C4-2B (cell line): ENCODE measurements at regions not wholly inside any gene's neighbourhood (a gene's known extent, or its start where the extent isn't known, plus 50 kb on each side); places are given as distances from the start of the nearest gene placed in this dataset.

ENCODE experiments used
- ZFX ChIP-seq: fragments of 450-650 bp; IDR thresholded peaks from 2 replicates; pipeline ENCODE4 v1.6.1; 2017
- TF ChIP-seq, protein P1 (sequence below): fragments of 450-650 bp; conservative IDR thresholded peaks from 2 replicates; pipeline ENCODE4 v1.5.1; 2017; ENCODE audit warnings: mild to moderate bottlenecking

GRCh38 chr11:134846328-134847082, 434.5 kb upstream of the B3GAT1 start:
- TF ChIP-seq, protein P1, sequence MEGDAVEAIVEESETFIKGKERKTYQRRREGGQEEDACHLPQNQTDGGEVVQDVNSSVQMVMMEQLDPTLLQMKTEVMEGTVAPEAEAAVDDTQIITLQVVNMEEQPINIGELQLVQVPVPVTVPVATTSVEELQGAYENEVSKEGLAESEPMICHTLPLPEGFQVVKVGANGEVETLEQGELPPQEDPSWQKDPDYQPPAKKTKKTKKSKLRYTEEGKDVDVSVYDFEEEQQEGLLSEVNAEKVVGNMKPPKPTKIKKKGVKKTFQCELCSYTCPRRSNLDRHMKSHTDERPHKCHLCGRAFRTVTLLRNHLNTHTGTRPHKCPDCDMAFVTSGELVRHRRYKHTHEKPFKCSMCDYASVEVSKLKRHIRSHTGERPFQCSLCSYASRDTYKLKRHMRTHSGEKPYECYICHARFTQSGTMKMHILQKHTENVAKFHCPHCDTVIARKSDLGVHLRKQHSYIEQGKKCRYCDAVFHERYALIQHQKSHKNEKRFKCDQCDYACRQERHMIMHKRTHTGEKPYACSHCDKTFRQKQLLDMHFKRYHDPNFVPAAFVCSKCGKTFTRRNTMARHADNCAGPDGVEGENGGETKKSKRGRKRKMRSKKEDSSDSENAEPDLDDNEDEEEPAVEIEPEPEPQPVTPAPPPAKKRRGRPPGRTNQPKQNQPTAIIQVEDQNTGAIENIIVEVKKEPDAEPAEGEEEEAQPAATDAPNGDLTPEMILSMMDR, result no peak
- no peak for TF ChIP-seq ZFX
